HEK293 (cell line): ENCODE measurements at regions not wholly inside any gene's neighbourhood (a gene's known extent, or its start where the extent isn't known, plus 50 kb on each side); places are given as distances from the start of the nearest gene placed in this dataset.

Experiments used
- CTCF ChIA-PET: fragments of 350-600 bp; formaldehyde crosslinking; extraction: SDS; loops from one replicate; lab custom pipeline; 2021; ENCODE audit warnings: antibody characterized with exemption; lab: Yijun Ruan, JAX
- POLR2A ChIA-PET: fragments of 300-600 bp; formaldehyde crosslinking; extraction: SDS; loops from one replicate; lab custom pipeline; 2020; ENCODE audit warnings: antibody characterized with exemption, inconsistent platforms; lab: Yijun Ruan, JAX
- H3K27ac ChIP-seq: fragments of 200-500 bp; sonication (Bioruptor generic); 2 replicates; pipeline ENCODE4 v1.5.1; 2014; ENCODE audit warnings: low read depth, low read length, control low read depth, inconsistent platforms; ENCODE audit errors: extremely low read depth
- H3K36me3 ChIP-seq, 2 experiments: fragments of 200-500 bp in 1 of 2; sonication (Bioruptor generic) in 1 of 2; 1 replicate in 1 of 2; 2 replicates in 1 of 2; pipeline ENCODE4 v1.5.1; 2014 to 2017; ENCODE audit warnings: inconsistent platforms in 2 of 2, low read length in 2 of 2; ENCODE audit not compliant: control insufficient read depth in 2 of 2, insufficient read depth in 1 of 2
- H3K4me1 ChIP-seq: fragments of 200-500 bp; sonication (Bioruptor generic); 2 replicates; pipeline ENCODE4 v1.5.1; 2014; ENCODE audit warnings: mild to moderate bottlenecking, low read length, inconsistent platforms; ENCODE audit not compliant: control insufficient read depth, insufficient read depth
- H3K4me3 ChIP-seq: 2 replicates; pipeline ENCODE4 v1.5.1; 2011; ENCODE audit warnings: low read depth, mild to moderate bottlenecking, control low read depth, low read length, moderate library complexity
- H3K9me3 ChIP-seq: fragments of 200-500 bp; sonication (Bioruptor generic); 2 replicates; pipeline ENCODE4 v1.5.1; 2014; ENCODE audit warnings: low read depth, low read length, inconsistent platforms; ENCODE audit not compliant: control insufficient read depth, insufficient read depth
- BCL11B ChIP-seq: fragments of 450-650 bp; formaldehyde crosslinking; IDR thresholded peaks from 2 replicates; pipeline ENCODE4 v1.5.1; 2016; ENCODE audit warnings: low read depth, missing biosample characterization, missing genetic modification characterization
- GLI2 ChIP-seq: fragments of 450-650 bp; formaldehyde crosslinking; IDR thresholded peaks from 2 replicates; pipeline ENCODE4; 2017; ENCODE audit warnings: missing biosample characterization, missing genetic modification characterization, low read depth, borderline replicate concordance
- HOXD13 ChIP-seq: sonication (generic); formaldehyde crosslinking; IDR thresholded peaks from 2 replicates; pipeline ENCODE4 v1.8.0; 2022; ENCODE audit warnings: missing genetic modification reagents, borderline replicate concordance
- PBX3 ChIP-seq: sonication (generic); formaldehyde crosslinking; IDR thresholded peaks from 2 replicates; pipeline ENCODE4 v1.8.1; 2022; ENCODE audit warnings: mild to moderate bottlenecking, moderate library complexity, missing genetic modification reagents
- PRDM10 ChIP-seq: fragments of 450-650 bp; formaldehyde crosslinking; IDR thresholded peaks from 2 replicates; pipeline ENCODE4 v1.5.1; 2016; ENCODE audit warnings: missing biosample characterization, missing genetic modification characterization
- PRDM4 ChIP-seq: fragments of 450-650 bp; formaldehyde crosslinking; IDR thresholded peaks from 2 replicates; pipeline ENCODE4 v1.5.1; 2017; ENCODE audit warnings: missing biosample characterization, missing genetic modification characterization
- ZBTB6 ChIP-seq: fragments of 450-650 bp; formaldehyde crosslinking; IDR thresholded peaks from 2 replicates; pipeline ENCODE4 v1.5.1; 2017; ENCODE audit warnings: missing biosample characterization, missing genetic modification characterization
- ZNF148 ChIP-seq: fragments of 450-650 bp; formaldehyde crosslinking; IDR thresholded peaks from 2 replicates; pipeline ENCODE4 v1.5.0; 2017; ENCODE audit warnings: missing biosample characterization, missing genetic modification characterization, borderline replicate concordance
- ZNF2 ChIP-seq: fragments of 450-650 bp; formaldehyde crosslinking; IDR thresholded peaks from 2 replicates; pipeline ENCODE4 v1.5.1; 2016; ENCODE audit warnings: missing biosample characterization, missing genetic modification characterization
- ZNF223 ChIP-seq: fragments of 450-650 bp; formaldehyde crosslinking; IDR thresholded peaks from 2 replicates; pipeline ENCODE4 v1.5.1; 2016; ENCODE audit warnings: missing biosample characterization, missing genetic modification characterization
- ZNF324 ChIP-seq: fragments of 450-650 bp; formaldehyde crosslinking; IDR thresholded peaks from 2 replicates; pipeline ENCODE4 v1.5.1; 2016; ENCODE audit warnings: missing biosample characterization, missing genetic modification characterization
- ZNF449 ChIP-seq: fragments of 450-650 bp; formaldehyde crosslinking; IDR thresholded peaks from 2 replicates; pipeline ENCODE4 v1.5.1; 2017; ENCODE audit warnings: missing biosample characterization, mild to moderate bottlenecking, missing genetic modification characterization, moderate library complexity
- ZNF501 ChIP-seq: fragments of 450-650 bp; formaldehyde crosslinking; IDR thresholded peaks from 2 replicates; pipeline ENCODE4 v1.5.1; 2016; ENCODE audit warnings: missing biosample characterization, missing genetic modification characterization
- ZNF521 ChIP-seq: fragments of 450-650 bp; formaldehyde crosslinking; IDR thresholded peaks from 2 replicates; pipeline ENCODE4 v1.5.1; 2017; ENCODE audit warnings: missing biosample characterization, mild to moderate bottlenecking, missing genetic modification characterization
- ZNF585B ChIP-seq: fragments of 450-650 bp; formaldehyde crosslinking; IDR thresholded peaks from 2 replicates; pipeline ENCODE4 v1.5.1; 2016; ENCODE audit warnings: missing biosample characterization, missing genetic modification characterization
- ZNF677 ChIP-seq: fragments of 450-650 bp; IDR thresholded peaks from 2 replicates; pipeline ENCODE4 v1.5.0; 2018; ENCODE audit warnings: missing biosample characterization, mild to moderate bottlenecking, missing genetic modification characterization, moderate library complexity

GRCh38 chr3:160061525-160061924 is 72.9 kb downstream of the IL12A start (continued):
- no peak for TF ChIP-seq PRDM10 (tag by site-specific recombination)
- no peak for TF ChIP-seq BCL11B (tag by site-specific recombination)
- TF ChIP-seq GLI2 (tag by site-specific recombination): no peak
- no peak for TF ChIP-seq ZBTB6
- no peak for TF ChIP-seq HOXD13
- no peak for TF ChIP-seq ZNF2 (tag by site-specific recombination)
- no peak for TF ChIP-seq ZNF324 (tag by site-specific recombination)

- H3K4me1 ChIP-seq: no peaks in the 10 kb centered on the region
- no peaks in the 10 kb centered on the region for H3K36me3 ChIP-seq
- H3K9me3 ChIP-seq: no peaks in the 10 kb centered on the region
- ChIA-PET CTCF (interaction anchor here (0.6 kb wide), 1 partner anchor 350 kb away, joined by 3 read pairs; no protein-coding TSS in a partner anchor), POLR2A (no interaction called here)
- no peak overlapping the region for H3K27ac ChIP-seq
- H3K4me3 ChIP-seq: no peak overlapping the region
- TF ChIP-seq ZNF585B (tag by site-specific recombination) (peak; percentile 52; the same call in 1 of the 2 replicates), ZNF223 (tag by site-specific recombination) (no peak)
These were observed 76.6 kb downstream of the IL12A start for GRCh38 chr3:160065282-160065681.

- H3K4me3 ChIP-seq: no peak overlapping the region
- TF ChIP-seq PRDM4 (tag by site-specific recombination): no peak
- TF ChIP-seq ZNF501 (tag by site-specific recombination): no peak
- no peak for TF ChIP-seq ZNF148 (tag by site-specific recombination)
- no peak for TF ChIP-seq PBX3 (CRISPR knock-in tag)
- TF ChIP-seq ZNF449 (tag by site-specific recombination): no peak
- no peak for TF ChIP-seq ZNF677 (tag by site-specific recombination)
- no peak for TF ChIP-seq ZNF521 (tag by site-specific recombination)
- H3K36me3 ChIP-seq: no peaks in the 10 kb centered on the region
- H3K4me1 ChIP-seq: no peaks in the 10 kb centered on the region
- ChIA-PET CTCF (no interaction called here), POLR2A (no interaction called here)
- no peak overlapping the region for H3K27ac ChIP-seq
- no peaks in the 10 kb centered on the region for H3K9me3 ChIP-seq
These were observed 77.2 kb downstream of the IL12A start for GRCh38 chr3:160065786-160066185.
